ENCODE measurements at regions not wholly inside any gene's neighbourhood (a gene's known extent, or its start where the extent isn't known, plus 50 kb on each side); places are given as distances from the start of the nearest gene placed in this dataset.

GRCh38 chr1:81125672-81126071, 675.1 kb upstream of the ADGRL2 start:
- 100% methylated on average over 1 to 2 of the region's 4 CpGs for WGBS, 2 experiments (ENCODE audit: insufficient coverage in 2 of 2)
- Histone ChIP-seq H3K4me3 (ENCODE audit: extremely low read depth, insufficient read depth, low read length, poor library complexity, severe bottlenecking) (no peak overlapping the region), H3K27ac (ENCODE audit: low read depth, low read length, severe bottlenecking) (no peak overlapping the region), H3K4me1 (ENCODE audit: control insufficient read depth, insufficient read depth, low read length, poor library complexity, severe bottlenecking) (no peaks in the 10 kb centered on the region), H3K36me3 (ENCODE audit: control insufficient read depth, insufficient read depth, low read length) (no peaks in the 10 kb centered on the region), H3K9me3 (ENCODE audit: control insufficient read depth, low read length) (no peaks in the 10 kb centered on the region)

- Histone ChIP-seq H3K27ac (ENCODE audit: low read depth, low read length, severe bottlenecking) (no peak overlapping the region), H3K4me1 (ENCODE audit: control insufficient read depth, insufficient read depth, low read length, poor library complexity, severe bottlenecking) (no peaks in the 10 kb centered on the region), H3K9me3 (ENCODE audit: control insufficient read depth, low read length) (no peaks in the 10 kb centered on the region), H3K36me3 (ENCODE audit: control insufficient read depth, insufficient read depth, low read length) (no peaks in the 10 kb centered on the region), H3K4me3 (ENCODE audit: extremely low read depth, insufficient read depth, low read length, poor library complexity, severe bottlenecking) (no peak overlapping the region)
- WGBS, 2 experiments (ENCODE audit: insufficient coverage in 2 of 2): 82 to 89% methylated on average over 2 of the region's 5 CpGs
These were observed 679.4 kb upstream of the ADGRL2 start for GRCh38 chr1:81121306-81121705.

GRCh38 chr1:81119319-81119718, 681.4 kb upstream of the ADGRL2 start:
- no peaks in the 10 kb centered on the region for H3K9me3 ChIP-seq (ENCODE audit: control insufficient read depth, low read length)
- no peaks in the 10 kb centered on the region for H3K4me1 ChIP-seq (ENCODE audit: control insufficient read depth, insufficient read depth, low read length, poor library complexity, severe bottlenecking)
- no peaks in the 10 kb centered on the region for H3K36me3 ChIP-seq (ENCODE audit: control insufficient read depth, insufficient read depth, low read length)
- no CpG with 5 or more reads among the region's 1 CpG for WGBS, 2 experiments (ENCODE audit: insufficient coverage in 2 of 2)
- no peak overlapping the region for H3K27ac ChIP-seq (ENCODE audit: low read depth, low read length, severe bottlenecking)
- H3K4me3 ChIP-seq (ENCODE audit: extremely low read depth, insufficient read depth, low read length, poor library complexity, severe bottlenecking): no peak overlapping the region

GRCh38 chr1:81118550-81118949, 682.2 kb upstream of the ADGRL2 start:
- H3K27ac ChIP-seq (ENCODE audit: low read depth, low read length, severe bottlenecking): no peak overlapping the region
- no peaks in the 10 kb centered on the region for H3K9me3 ChIP-seq (ENCODE audit: control insufficient read depth, low read length)
- no peak overlapping the region for H3K4me3 ChIP-seq (ENCODE audit: extremely low read depth, insufficient read depth, low read length, poor library complexity, severe bottlenecking)
- H3K36me3 ChIP-seq (ENCODE audit: control insufficient read depth, insufficient read depth, low read length): no peaks in the 10 kb centered on the region
- no peaks in the 10 kb centered on the region for H3K4me1 ChIP-seq (ENCODE audit: control insufficient read depth, insufficient read depth, low read length, poor library complexity, severe bottlenecking)

- 80 to 100% methylated on average over 1 to 2 of the region's 2 CpGs for WGBS, 2 experiments (ENCODE audit: insufficient coverage in 2 of 2)
- H3K4me1 ChIP-seq (ENCODE audit: control insufficient read depth, insufficient read depth, low read length, poor library complexity, severe bottlenecking): no peaks in the 10 kb centered on the region
These were observed 685.3 kb upstream of the ADGRL2 start for GRCh38 chr1:81115422-81115821.

GRCh38 chr1:81114191-81114590, 686.5 kb upstream of the ADGRL2 start:
- Histone ChIP-seq H3K27ac (ENCODE audit: low read depth, low read length, severe bottlenecking) (no peak overlapping the region), H3K9me3 (ENCODE audit: control insufficient read depth, low read length) (no peaks in the 10 kb centered on the region), H3K4me1 (ENCODE audit: control insufficient read depth, insufficient read depth, low read length, poor library complexity, severe bottlenecking) (no peaks in the 10 kb centered on the region), H3K4me3 (ENCODE audit: extremely low read depth, insufficient read depth, low read length, poor library complexity, severe bottlenecking) (no peak overlapping the region), H3K36me3 (ENCODE audit: control insufficient read depth, insufficient read depth, low read length) (no peaks in the 10 kb centered on the region)
- 76 to 100% methylated on average over 1 to 3 of the region's 5 CpGs for WGBS, 2 experiments (ENCODE audit: insufficient coverage in 2 of 2)

More at GRCh38 chr1:81115422-81115821, 685.3 kb upstream of the ADGRL2 start:
- Histone ChIP-seq H3K9me3 (ENCODE audit: control insufficient read depth, low read length) (no peaks in the 10 kb centered on the region), H3K27ac (ENCODE audit: low read depth, low read length, severe bottlenecking) (no peak overlapping the region), H3K4me3 (ENCODE audit: extremely low read depth, insufficient read depth, low read length, poor library complexity, severe bottlenecking) (no peak overlapping the region), H3K36me3 (ENCODE audit: control insufficient read depth, insufficient read depth, low read length) (no peaks in the 10 kb centered on the region)

- H3K4me3 ChIP-seq (ENCODE audit: extremely low read depth, insufficient read depth, low read length, poor library complexity, severe bottlenecking): no peak overlapping the region
- H3K4me1 ChIP-seq (ENCODE audit: control insufficient read depth, insufficient read depth, low read length, poor library complexity, severe bottlenecking): no peaks in the 10 kb centered on the region
- no peaks in the 10 kb centered on the region for H3K9me3 ChIP-seq (ENCODE audit: control insufficient read depth, low read length)
- no peak overlapping the region for H3K27ac ChIP-seq (ENCODE audit: low read depth, low read length, severe bottlenecking)
- H3K36me3 ChIP-seq (ENCODE audit: control insufficient read depth, insufficient read depth, low read length): no peaks in the 10 kb centered on the region
These were observed 687.0 kb upstream of the ADGRL2 start for GRCh38 chr1:81113688-81114087.

- Histone ChIP-seq H3K36me3 (ENCODE audit: control insufficient read depth, insufficient read depth, low read length) (no peaks in the 10 kb centered on the region), H3K4me3 (ENCODE audit: extremely low read depth, insufficient read depth, low read length, poor library complexity, severe bottlenecking) (no peak overlapping the region), H3K27ac (ENCODE audit: low read depth, low read length, severe bottlenecking) (no peak overlapping the region), H3K9me3 (ENCODE audit: control insufficient read depth, low read length) (no peaks in the 10 kb centered on the region), H3K4me1 (ENCODE audit: control insufficient read depth, insufficient read depth, low read length, poor library complexity, severe bottlenecking) (no peaks in the 10 kb centered on the region)
- 100% methylated on average over 1 of the region's 2 CpGs; no CpG with 5 or more reads in 1 of the 2 experiments for WGBS, 2 experiments (ENCODE audit: insufficient coverage in 2 of 2)
These were observed 688.9 kb upstream of the ADGRL2 start for GRCh38 chr1:81111818-81112217.

GRCh38 chr1:81109038-81109437, 691.7 kb upstream of the ADGRL2 start:
- Histone ChIP-seq H3K27ac (ENCODE audit: low read depth, low read length, severe bottlenecking) (no peak overlapping the region), H3K4me3 (ENCODE audit: extremely low read depth, insufficient read depth, low read length, poor library complexity, severe bottlenecking) (no peak overlapping the region), H3K9me3 (ENCODE audit: control insufficient read depth, low read length) (no peaks in the 10 kb centered on the region), H3K4me1 (ENCODE audit: control insufficient read depth, insufficient read depth, low read length, poor library complexity, severe bottlenecking) (no peaks in the 10 kb centered on the region), H3K36me3 (ENCODE audit: control insufficient read depth, insufficient read depth, low read length) (no peaks in the 10 kb centered on the region)
- 96 to 100% methylated on average over 1 to 4 of the region's 4 CpGs for WGBS, 2 experiments (ENCODE audit: insufficient coverage in 2 of 2)

GRCh38 chr1:81097860-81098259, 702.9 kb upstream of the ADGRL2 start:
- Histone ChIP-seq H3K27ac (ENCODE audit: low read depth, low read length, severe bottlenecking) (no peak overlapping the region), H3K4me1 (ENCODE audit: control insufficient read depth, insufficient read depth, low read length, poor library complexity, severe bottlenecking) (no peaks in the 10 kb centered on the region), H3K9me3 (ENCODE audit: control insufficient read depth, low read length) (no peaks in the 10 kb centered on the region), H3K4me3 (ENCODE audit: extremely low read depth, insufficient read depth, low read length, poor library complexity, severe bottlenecking) (no peak overlapping the region), H3K36me3 (ENCODE audit: control insufficient read depth, insufficient read depth, low read length) (no peaks in the 10 kb centered on the region)
- WGBS, 2 experiments (ENCODE audit: insufficient coverage in 2 of 2): 69% methylated on average over 2 of the region's 3 CpGs; no CpG with 5 or more reads in 1 of the 2 experiments

GRCh38 chr1:81073580-81073979, 727.2 kb upstream of the ADGRL2 start:
- no peak overlapping the region for H3K4me3 ChIP-seq (ENCODE audit: extremely low read depth, insufficient read depth, low read length, poor library complexity, severe bottlenecking)
- H3K9me3 ChIP-seq (ENCODE audit: control insufficient read depth, low read length): no peaks in the 10 kb centered on the region
- no peak overlapping the region for H3K27ac ChIP-seq (ENCODE audit: low read depth, low read length, severe bottlenecking)
- no peaks in the 10 kb centered on the region for H3K4me1 ChIP-seq (ENCODE audit: control insufficient read depth, insufficient read depth, low read length, poor library complexity, severe bottlenecking)
- WGBS, 2 experiments (ENCODE audit: insufficient coverage in 2 of 2): no CpG with 5 or more reads among the region's 1 CpG
- H3K36me3 ChIP-seq (ENCODE audit: control insufficient read depth, insufficient read depth, low read length): no peaks in the 10 kb centered on the region
